Lung (tissue), 11 donors: ENCODE measurements at regions not wholly inside any gene's neighbourhood (a gene's known extent, or its start where the extent isn't known, plus 50 kb on each side); places are given as distances from the start of the nearest gene placed in this dataset.

Experiments used
- ATAC-seq: fragments of 200-7000 bp; cut with Tn5 transposase; one replicate; pipeline ENCODE4 v1.9.1; 2020; ENCODE audit warnings: moderate number of reproducible peaks; ENCODE audit not compliant: insufficient read depth, low FRiP score
- DNase-seq, 3 donors: peaks; one replicate each; pipeline ENCODE4 v3.0.0-alpha.2; 2013 to 2017
- H3K27ac ChIP-seq, 2 donors: one replicate each; pipeline ENCODE4 v1.5.1; 2013; ENCODE audit warnings: mild to moderate bottlenecking in 2 of 2, moderate library complexity in 2 of 2, control low read depth in 1 of 2, inconsistent platforms in 1 of 2, low read depth in 1 of 2, low read length in 1 of 2
- H3K27me3 ChIP-seq, 3 donors: one replicate each; pipeline ENCODE4 v1.5.1; 2013; ENCODE audit warnings: low read length in 2 of 3; ENCODE audit not compliant: control insufficient read depth in 3 of 3, insufficient read depth in 3 of 3
- H3K36me3 ChIP-seq, 4 donors: one replicate each; pipeline ENCODE4 v1.5.1; 2013; ENCODE audit warnings: low read length in 4 of 4, mild to moderate bottlenecking in 1 of 4, moderate library complexity in 1 of 4; ENCODE audit not compliant: control insufficient read depth in 4 of 4, insufficient read depth in 4 of 4
- H3K4me1 ChIP-seq, 5 donors: one replicate each; pipeline ENCODE4 v1.5.1; 2013; ENCODE audit warnings: low read length in 5 of 5, mild to moderate bottlenecking in 2 of 5, moderate library complexity in 1 of 5; ENCODE audit not compliant: control insufficient read depth in 5 of 5, insufficient read depth in 5 of 5
- H3K4me3 ChIP-seq: one replicate; pipeline ENCODE4 v1.5.1; 2013; ENCODE audit warnings: mild to moderate bottlenecking, control low read depth, moderate library complexity
- H3K9ac ChIP-seq, 2 donors: one replicate each; pipeline ENCODE4 v1.5.1; 2013; ENCODE audit warnings: low read length in 2 of 2, control low read depth in 1 of 2; ENCODE audit not compliant: insufficient read depth in 1 of 2
- H3K9me3 ChIP-seq, 4 donors: one replicate each; pipeline ENCODE4 v1.5.1; 2013; ENCODE audit warnings: low read length in 3 of 4, mild to moderate bottlenecking in 1 of 4, moderate library complexity in 1 of 4; ENCODE audit not compliant: control insufficient read depth in 4 of 4, insufficient read depth in 3 of 4
- CTCF ChIP-seq: IDR thresholded peaks from 2 replicates; pipeline ENCODE4 v1.5.1; 2012; ENCODE audit warnings: mild to moderate bottlenecking; ENCODE audit errors: control extremely low read depth, extremely low read depth
- WGBS, 2 donors: extraction: QIAGEN DNeasy Blood & Tissue Kit; methylation state at CpG; one replicate each; pipeline ENCODE4 v1.1.7; 2013; 5-methylcytosine and 5-hydroxymethylcytosine counted together
- donor health status: control.
- donor health status: control.
- donor health status: Bipolar disorder and iron deficiency.
- donor health status: healthy.
- donor health status: DM: yes; HTN: yes; CAD: no.

GRCh38 chr6:139638179-139638941 lies 263.9 kb upstream of the CITED2 start:
- H3K9me3 ChIP-seq, result no peaks in the 10 kb centered on the region
- WGBS, 2 donors, result 55 to 63% methylated on average over 5 of the region's 5 CpGs
- H3K27me3 ChIP-seq, result no peaks in the 10 kb centered on the region
- no peak overlapping the region for H3K27ac ChIP-seq
- no peak overlapping the region for H3K4me3 ChIP-seq
- no peak for DNase-seq
- ATAC-seq, result no peak
- H3K9ac ChIP-seq, result no peak overlapping the region
- no peak for TF ChIP-seq CTCF
- H3K4me1 ChIP-seq, result peaks cover 0 to 2% (median 0%) of the 10 kb centered on the region in 5 donors
- H3K36me3 ChIP-seq, result no peaks in the 10 kb centered on the region

- no peak for ATAC-seq
Observed at GRCh38 chr6:139637766-139638165, 263.3 kb upstream of the CITED2 start.

GRCh38 chr6:139636391-139636790 lies 261.9 kb upstream of the CITED2 start:
- H3K27me3 ChIP-seq, result no peaks in the 10 kb centered on the region
- no peaks in the 10 kb centered on the region for H3K9me3 ChIP-seq
- ATAC-seq, result no peak
- no peaks in the 10 kb centered on the region for H3K36me3 ChIP-seq
- DNase-seq, result no peak
- H3K27ac ChIP-seq, result no peak overlapping the region
- H3K4me1 ChIP-seq, result peaks cover 0 to 2% (median 0%) of the 10 kb centered on the region in 5 donors
- no peak overlapping the region for H3K9ac ChIP-seq
- no peak overlapping the region for H3K4me3 ChIP-seq
- WGBS, 2 donors, result 85 to 89% methylated on average over 1 of the region's 1 CpG
- no peak for TF ChIP-seq CTCF

More at GRCh38 chr6:139637766-139638165, 263.3 kb upstream of the CITED2 start:
- no peak for DNase-seq
- Histone ChIP-seq H3K4me3 (no peak overlapping the region), H3K27me3 (no peaks in the 10 kb centered on the region), H3K36me3 (no peaks in the 10 kb centered on the region), H3K9ac (no peak overlapping the region), H3K9me3 (no peaks in the 10 kb centered on the region), H3K4me1 (peaks cover 0 to 2% (median 0%) of the 10 kb centered on the region in 5 donors), H3K27ac (no peak overlapping the region)
- TF ChIP-seq CTCF, result no peak
